ENCODE measurements at regions not wholly inside any gene's neighbourhood (a gene's known extent, or its start where the extent isn't known, plus 50 kb on each side); places are given as distances from the start of the nearest gene placed in this dataset.

- DNase-seq (ENCODE audit: low read depth in 1 of 2, low spot score in 2 of 2) (no peak), FAIRE-seq (no peak)
- Histone ChIP-seq H4K20me1 (replicated peaks in 1 of 2; ENCODE audit: control insufficient read depth in 1 of 2, insufficient read depth in 2 of 2, low read length in 2 of 2) (no peaks in the 10 kb centered on the region), H3K4me3 (ENCODE audit: extremely low read depth in 1 of 4, insufficient read depth in 2 of 4, low read depth in 3 of 4, low read length in 4 of 4) (no peak overlapping the region), H3K14ac (ENCODE audit: insufficient read length) (no peak overlapping the region), H2BK120ac (replicated peaks; ENCODE audit: low read depth, low read length) (no peak overlapping the region), H3K79me1 (ENCODE audit: low read depth, low read length) (no peaks in the 10 kb centered on the region), H3K56ac (replicated peaks; ENCODE audit: insufficient read length, low read depth, low read length) (no peak overlapping the region), H2BK5ac (ENCODE audit: low read depth, low read length) (no peak overlapping the region), H2AFZ (ENCODE audit: low read length) (no peak overlapping the region), H3K9ac (replicated peaks in 1 of 4; ENCODE audit: extremely low read depth in 1 of 4, low read depth in 3 of 4, low read length in 3 of 4) (no peak overlapping the region), H3K18ac (ENCODE audit: extremely low read depth, low read length) (no peak overlapping the region), H3K23ac (ENCODE audit: insufficient read length) (no peak overlapping the region), H3K4ac (replicated peaks; ENCODE audit: insufficient read length, low read depth, low read length) (no peak overlapping the region), H3K79me2 (ENCODE audit: control insufficient read depth in 1 of 2, insufficient read depth in 2 of 2, low read length in 2 of 2) (no peaks in the 10 kb centered on the region), H2AK5ac (ENCODE audit: low read depth, low read length) (no peak overlapping the region), H3K9me3 (ENCODE audit: insufficient read depth in 2 of 2, low read depth in 1 of 2, low read length in 1 of 2) (peaks cover 0 to 2% of the 10 kb centered on the region in 2 experiments; a peak in 1 of 4 replicates), H2BK20ac (ENCODE audit: low read length) (no peak overlapping the region), H3K4me2 (ENCODE audit: insufficient read depth in 1 of 2, low read depth in 2 of 2, low read length in 2 of 2) (no peak overlapping the region), H3K23me2 (ENCODE audit: low read depth, low read length) (no peaks in the 10 kb centered on the region), H4K8ac (ENCODE audit: extremely low read depth, insufficient read depth, low read length) (no peak overlapping the region), H4K91ac (replicated peaks; ENCODE audit: insufficient read length, low read length) (no peak overlapping the region), H3K36me3 (ENCODE audit: control insufficient read depth in 2 of 4, insufficient read depth in 4 of 4, low read length in 3 of 4) (no peaks in the 10 kb centered on the region), H3K4me1 (replicated peaks in 1 of 4; ENCODE audit: control insufficient read depth in 3 of 4, insufficient read depth in 4 of 4, low read length in 3 of 4) (no peaks in the 10 kb centered on the region), H2BK12ac (ENCODE audit: low read depth, low read length) (no peak overlapping the region), H4K5ac (ENCODE audit: insufficient read length, low read depth, low read length) (no peak overlapping the region), H3K27me3 (replicated peaks in 1 of 4; ENCODE audit: control insufficient read depth in 3 of 4, extremely low read depth in 1 of 4, insufficient read depth in 3 of 4, low read length in 3 of 4) (no peaks in the 10 kb centered on the region), H2BK15ac (ENCODE audit: low read length) (no peak overlapping the region), H3K27ac (ENCODE audit: low read depth, low read length) (no peak overlapping the region)
- WGBS, 2 experiments (ENCODE audit: extremely low coverage in 1 of 2, insufficient coverage in 1 of 2, insufficient read length in 1 of 2, insufficient replicate concordance in 2 of 2, low coverage in 1 of 2, low lambda C conversion rate in 2 of 2, missing lambda C conversion rate in 1 of 2): 100% methylated on average over 2 of the region's 2 CpGs; no CpG with 5 or more reads in 1 of the 2 experiments
- CTCF ChIA-PET (ENCODE audit: partially characterized antibody): interaction anchor here (1.1 to 1.6 kb wide), 3 partner anchors 11 to 216 kb away, joined by 3 to 4 read pairs (median 3); no protein-coding TSS in a partner anchor
- POLR2A ChIA-PET (ENCODE audit: partially characterized antibody): no interaction called here
- TF ChIP-seq TCF12 (IDR thresholded peaks at IDR 0.05; ENCODE audit: low read depth, low read length) (no peak), JUN (IDR thresholded peaks at IDR 0.05; ENCODE audit: low read depth, low read length) (no peak), POU5F1 (IDR thresholded peaks at IDR 0.05; ENCODE audit: low read depth, low read length) (no peak), EP300 (IDR thresholded peaks at IDR 0.05; ENCODE audit: borderline replicate concordance in 1 of 2, low read depth in 2 of 2, low read length in 2 of 2) (no peak), SAP30 (IDR thresholded peaks at IDR 0.05; ENCODE audit: insufficient read depth, insufficient replicate concordance, low read length) (no peak), CHD1 (IDR thresholded peaks at IDR 0.05; ENCODE audit: low read depth, low read length) (no peak), HDAC2 (IDR thresholded peaks at IDR 0.05; ENCODE audit: borderline replicate concordance in 1 of 2, low read depth in 2 of 2, low read length in 2 of 2) (no peak)
These were observed 721.1 kb downstream of the TENT5A start for GRCh38 chr6:81031416-81031815.

All from H1 (cell line).